WTC11 (cell line): ENCODE measurements at regions not wholly inside any gene's neighbourhood (a gene's known extent, or its start where the extent isn't known, plus 50 kb on each side); places are given as distances from the start of the nearest gene placed in this dataset.

Source experiments
- ATAC-seq: fragments of 200-7000 bp; cut with Tn5 transposase; 2 replicates; pipeline ENCODE4 v1.10.0; 2021; ENCODE audit warnings: mild to moderate bottlenecking, moderate library complexity
- CTCF ChIA-PET: fragments of 300-600 bp; sonication (Branson Sonifier 250); formaldehyde crosslinking; loops from one replicate; lab custom pipeline; 2021; ENCODE audit warnings: antibody characterized with exemption; lab: Charles Lee
- POLR2A ChIA-PET: fragments of 350-600 bp; sonication (Branson Sonifier 250); formaldehyde crosslinking; loops from one replicate; lab custom pipeline; 2021; ENCODE audit warnings: antibody characterized with exemption; lab: Charles Lee
- DNase-seq: peaks from one replicate; pipeline ENCODE4 v3.0.0; 2021; ENCODE audit warnings: low spot score
- H3K27ac Mint-ChIP-seq: 2 replicates; pipeline ENCODE4 v1.8.0; 2021; ENCODE audit warnings: mixed read lengths
- H3K27me3 Mint-ChIP-seq: 2 replicates; pipeline ENCODE4 v1.8.0; 2021; ENCODE audit warnings: low read depth, mild to moderate bottlenecking, moderate library complexity, mixed read lengths
- H3K36me3 Mint-ChIP-seq: 2 replicates; pipeline ENCODE4 v1.8.0; 2021; ENCODE audit warnings: mixed read lengths
- H3K4me1 Mint-ChIP-seq: 2 replicates; pipeline ENCODE4 v1.8.0; 2022; ENCODE audit warnings: mixed read lengths
- H3K4me3 Mint-ChIP-seq: 2 replicates; pipeline ENCODE4 v1.8.0; 2021; ENCODE audit warnings: mild to moderate bottlenecking, moderate library complexity, mixed read lengths
- H3K9me3 Mint-ChIP-seq: 2 replicates; pipeline ENCODE4 v1.8.0; 2021; ENCODE audit warnings: mixed read lengths
- ARID4B ChIP-seq: sonication (generic); formaldehyde crosslinking; IDR thresholded peaks from 2 replicates; pipeline ENCODE4 v1.8.0; 2023; ENCODE audit warnings: missing genetic modification reagents, mild to moderate bottlenecking, borderline replicate concordance
- ATF3 ChIP-seq: sonication (generic); formaldehyde crosslinking; conservative IDR thresholded peaks from 2 replicates; pipeline ENCODE4 v1.8.1; 2022; ENCODE audit warnings: mild to moderate bottlenecking, missing genetic modification reagents
- CDX4 ChIP-seq: fragments of 250-450 bp; sonication (Bioruptor Pico); IDR thresholded peaks from 2 replicates; pipeline ENCODE4 v1.9.0; 2021; ENCODE audit warnings: moderate library complexity, mild to moderate bottlenecking, inconsistent platforms, borderline replicate concordance
- CTCF ChIP-seq: fragments of 200-600 bp; IDR thresholded peaks from 2 replicates; pipeline ENCODE4 v1.8.0; 2022; ENCODE audit warnings: antibody characterized with exemption
- E2F4 ChIP-seq: sonication (generic); formaldehyde crosslinking; IDR thresholded peaks from 2 replicates; pipeline ENCODE4 v1.8.1; 2022; ENCODE audit warnings: low read depth, mild to moderate bottlenecking, moderate library complexity, missing genetic modification reagents, borderline replicate concordance
- ERG ChIP-seq: fragments of 250-450 bp; sonication (Bioruptor Pico); IDR thresholded peaks from 2 replicates; pipeline ENCODE4 v1.8.0; 2021; ENCODE audit warnings: mild to moderate bottlenecking
- FOXK1 ChIP-seq: sonication (generic); formaldehyde crosslinking; IDR thresholded peaks from 2 replicates; pipeline ENCODE4 v1.8.0; 2022; ENCODE audit warnings: mild to moderate bottlenecking, moderate library complexity, missing genetic modification reagents
- GABPB1 ChIP-seq: sonication (generic); formaldehyde crosslinking; IDR thresholded peaks from 2 replicates; pipeline ENCODE4 v1.8.1; 2023; ENCODE audit warnings: mild to moderate bottlenecking, missing genetic modification reagents
- HMGA2 ChIP-seq: fragments of 250-450 bp; sonication (Bioruptor Pico); IDR thresholded peaks from 2 replicates; pipeline ENCODE4 v1.4.0; 2021; ENCODE audit warnings: mild to moderate bottlenecking, moderate library complexity
- IRF2 ChIP-seq: sonication (generic); formaldehyde crosslinking; IDR thresholded peaks from 2 replicates; pipeline ENCODE4 v1.8.0; 2022; ENCODE audit warnings: low read depth, missing genetic modification reagents, borderline replicate concordance
- MLX ChIP-seq: sonication (generic); formaldehyde crosslinking; IDR thresholded peaks from 2 replicates; pipeline ENCODE4 v1.8.1; 2023; ENCODE audit warnings: mild to moderate bottlenecking, missing genetic modification reagents, moderate library complexity
- SOX15 ChIP-seq: fragments of 250-450 bp; sonication (Bioruptor Pico); IDR thresholded peaks from 2 replicates; pipeline ENCODE4 v1.9.0; 2021; ENCODE audit warnings: mild to moderate bottlenecking
- SP1 ChIP-seq: sonication (generic); formaldehyde crosslinking; conservative IDR thresholded peaks from 2 replicates; pipeline ENCODE4 v1.8.1; 2022; ENCODE audit warnings: missing genetic modification reagents

GRCh38 chr12:116366824-116367223 lies 89.3 kb upstream of the MED13L start:
- ATAC-seq (no peak), DNase-seq (no peak)
- ChIA-PET CTCF (interaction anchor here (0.6 to 0.8 kb wide), 2 partner anchors 15 to 90 kb away, joined by 3 read pairs; no protein-coding TSS in a partner anchor), POLR2A (interaction anchor here (0.7 kb wide), 1 partner anchor 692 kb away, joined by 4 read pairs; no protein-coding TSS in a partner anchor)
- no peak overlapping the region for H3K27ac Mint-ChIP-seq
- H3K36me3 Mint-ChIP-seq = no peaks in the 10 kb centered on the region
- H3K9me3 Mint-ChIP-seq = no peaks in the 10 kb centered on the region
- peaks cover 8% of the 10 kb centered on the region for H3K4me1 Mint-ChIP-seq
- no peaks in the 10 kb centered on the region for H3K27me3 Mint-ChIP-seq
- TF ChIP-seq E2F4 (CRISPR knock-in tag) = no peak
- TF ChIP-seq IRF2 (CRISPR knock-in tag) = no peak
- no peak for TF ChIP-seq ATF3 (CRISPR knock-in tag)
- no peak for TF ChIP-seq MLX
- no peak overlapping the region for H3K4me3 Mint-ChIP-seq

- Mint-ChIP-seq H3K27ac (peak overlapping the region; percentile 60), H3K4me1 (peaks cover 16% of the 10 kb centered on the region), H3K36me3 (no peaks in the 10 kb centered on the region), H3K9me3 (no peaks in the 10 kb centered on the region)
- CTCF ChIA-PET = interaction anchor here (0.7 kb wide), 1 partner anchor 52 kb away, joined by 5 read pairs; no protein-coding TSS in a partner anchor
- no peak for DNase-seq
- no peak for TF ChIP-seq SP1 (CRISPR knock-in tag)
- TF ChIP-seq CTCF = no peak
- TF ChIP-seq FOXK1 (CRISPR knock-in tag) = no peak
- no peak for TF ChIP-seq GABPB1 (CRISPR knock-in tag)
- TF ChIP-seq HMGA2 (CRISPR knock-in tag) = no peak
- no peak for TF ChIP-seq ERG (CRISPR knock-in tag)
- no peak for TF ChIP-seq IRF2 (CRISPR knock-in tag)
- no peak for TF ChIP-seq CDX4
- TF ChIP-seq SOX15 (CRISPR knock-in tag) = no peak
- TF ChIP-seq ARID4B (CRISPR knock-in tag) = no peak
- TF ChIP-seq, all 79 proteins: peak for 0
- H3K4me3 Mint-ChIP-seq = no peak overlapping the region
- POLR2A ChIA-PET = no interaction called here
- H3K27me3 Mint-ChIP-seq = no peaks in the 10 kb centered on the region
- peak; percentile 55 for ATAC-seq
Measured at GRCh38 chr12:116368196-116369194, 91.0 kb upstream of the MED13L start.
